HEK293T (cell line): ENCODE measurements at regions not wholly inside any gene's neighbourhood (a gene's known extent, or its start where the extent isn't known, plus 50 kb on each side); places are given as distances from the start of the nearest gene placed in this dataset.

Source experiments
- ARNT ChIP-seq: fragments of 450-650 bp; IDR thresholded peaks from 2 replicates; pipeline ENCODE4 v1.6.1; 2017; ENCODE audit warnings: mild to moderate bottlenecking
- ELF4 ChIP-seq: fragments of 450-650 bp; IDR thresholded peaks from 2 replicates; pipeline ENCODE4 v1.6.1; 2017; ENCODE audit warnings: antibody characterized with exemption
- FOXA1 ChIP-seq: fragments of 450-650 bp; IDR thresholded peaks from 2 replicates; pipeline ENCODE4 v1.6.1; 2016; ENCODE audit warnings: mild to moderate bottlenecking
- NFRKB ChIP-seq: fragments of 450-650 bp; IDR thresholded peaks from 2 replicates; pipeline ENCODE4 v1.6.1; 2016; ENCODE audit warnings: mild to moderate bottlenecking, moderate library complexity
- SUZ12 ChIP-seq: fragments of 450-650 bp; IDR thresholded peaks from 2 replicates; pipeline ENCODE4 v1.6.1; 2016; ENCODE audit warnings: mild to moderate bottlenecking
- ZNF384 ChIP-seq: fragments of 450-650 bp; IDR thresholded peaks from 2 replicates; pipeline ENCODE4 v1.6.1; 2016

GRCh38 chr15:45891766-45892165, 256.9 kb downstream of the SQOR start:
- TF ChIP-seq SUZ12 (no peak), FOXA1 (no peak), NFRKB (no peak), ELF4 (no peak), ZNF384 (no peak), ARNT (no peak)
